Osteoblast (primary cell): ENCODE measurements at regions not wholly inside any gene's neighbourhood (a gene's known extent, or its start where the extent isn't known, plus 50 kb on each side); places are given as distances from the start of the nearest gene placed in this dataset.

ENCODE experiments used
- DNase-seq: peaks from one replicate; pipeline ENCODE4 v3.0.0; 2011; ENCODE audit warnings: low spot score, mixed read lengths; ENCODE audit not compliant: insufficient read length; ENCODE audit errors: missing footprints
- H2AFZ ChIP-seq: 2 replicates; pipeline ENCODE4 v1.6.0; 2011; ENCODE audit warnings: mild to moderate bottlenecking, low read length
- H3K27ac ChIP-seq: 2 replicates; pipeline ENCODE4 v1.5.1; 2011; ENCODE audit warnings: mild to moderate bottlenecking, low read depth, low read length, moderate library complexity
- H3K27me3 ChIP-seq: 2 replicates; pipeline ENCODE4 v1.6.0; 2012; ENCODE audit warnings: mild to moderate bottlenecking, control low read depth, inconsistent platforms, low read length, moderate library complexity; ENCODE audit not compliant: insufficient read depth
- H3K36me3 ChIP-seq: 2 replicates; pipeline ENCODE4 v1.5.1; 2011; ENCODE audit warnings: mild to moderate bottlenecking, low read length, control low read depth, moderate library complexity; ENCODE audit not compliant: insufficient read depth
- H3K4me1 ChIP-seq: 2 replicates; pipeline ENCODE4 v1.5.1; 2011; ENCODE audit warnings: mild to moderate bottlenecking, low read length, control low read depth, moderate library complexity; ENCODE audit not compliant: insufficient read depth
- H3K4me2 ChIP-seq: 2 replicates; pipeline ENCODE4 v1.6.0; 2011; ENCODE audit warnings: mild to moderate bottlenecking, low read length; ENCODE audit not compliant: insufficient read depth
- H3K4me3 ChIP-seq: fragments of 200-600 bp; sonication (generic); 3 replicates; pipeline ENCODE4 v1.5.1; 2012; ENCODE audit warnings: mild to moderate bottlenecking, low read length, inconsistent platforms; ENCODE audit not compliant: insufficient read depth
- H3K79me2 ChIP-seq: 2 replicates; pipeline ENCODE4 v1.6.0; 2012; ENCODE audit warnings: mild to moderate bottlenecking, low read length, control low read depth, inconsistent platforms; ENCODE audit not compliant: insufficient read depth
- H3K9me3 ChIP-seq: 2 replicates; pipeline ENCODE4 v1.5.1; 2011; ENCODE audit warnings: low read depth, low read length, control low read depth
- H4K20me1 ChIP-seq: 2 replicates; pipeline ENCODE4 v1.6.0; 2012; ENCODE audit warnings: mild to moderate bottlenecking, low read length, control low read depth; ENCODE audit not compliant: insufficient read depth
- TF ChIP-seq, protein P1 (sequence below): IDR thresholded peaks from 2 replicates; pipeline ENCODE4 v1.5.1; 2011; ENCODE audit warnings: mild to moderate bottlenecking, low read depth, low read length, moderate library complexity; ENCODE audit errors: extremely low read depth

DNA sequence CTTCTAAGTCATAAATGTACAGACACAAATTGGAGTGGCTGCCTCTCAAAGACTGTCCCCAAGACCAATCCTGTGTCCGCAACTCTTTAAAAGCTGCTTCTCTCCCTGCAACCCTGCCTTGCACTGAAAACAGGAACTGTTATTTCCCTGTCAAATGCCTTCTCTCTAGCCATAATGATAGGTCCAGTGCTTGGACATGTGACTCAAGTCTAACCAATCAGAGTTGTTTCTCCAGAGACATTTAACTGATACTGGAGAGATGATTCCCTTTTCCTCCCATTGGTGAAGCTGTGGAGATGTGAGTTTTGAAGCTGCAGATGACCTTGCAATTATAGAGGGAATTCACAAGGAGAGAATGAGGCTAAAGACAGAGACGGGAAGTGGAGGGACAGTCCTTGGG, 253.3 kb upstream of the CDH5 start:
- Histone ChIP-seq H3K9me3 (no peaks in the 10 kb centered on the region), H3K79me2 (no peaks in the 10 kb centered on the region), H3K27me3 (no peaks in the 10 kb centered on the region), H4K20me1 (no peaks in the 10 kb centered on the region), H3K27ac (no peak overlapping the region), H3K4me1 (peaks cover 14% of the 10 kb centered on the region), H2AFZ (no peak overlapping the region), H3K4me2 (no peak overlapping the region), H3K4me3 (no peak overlapping the region), H3K36me3 (no peaks in the 10 kb centered on the region)
- TF ChIP-seq, protein P1, sequence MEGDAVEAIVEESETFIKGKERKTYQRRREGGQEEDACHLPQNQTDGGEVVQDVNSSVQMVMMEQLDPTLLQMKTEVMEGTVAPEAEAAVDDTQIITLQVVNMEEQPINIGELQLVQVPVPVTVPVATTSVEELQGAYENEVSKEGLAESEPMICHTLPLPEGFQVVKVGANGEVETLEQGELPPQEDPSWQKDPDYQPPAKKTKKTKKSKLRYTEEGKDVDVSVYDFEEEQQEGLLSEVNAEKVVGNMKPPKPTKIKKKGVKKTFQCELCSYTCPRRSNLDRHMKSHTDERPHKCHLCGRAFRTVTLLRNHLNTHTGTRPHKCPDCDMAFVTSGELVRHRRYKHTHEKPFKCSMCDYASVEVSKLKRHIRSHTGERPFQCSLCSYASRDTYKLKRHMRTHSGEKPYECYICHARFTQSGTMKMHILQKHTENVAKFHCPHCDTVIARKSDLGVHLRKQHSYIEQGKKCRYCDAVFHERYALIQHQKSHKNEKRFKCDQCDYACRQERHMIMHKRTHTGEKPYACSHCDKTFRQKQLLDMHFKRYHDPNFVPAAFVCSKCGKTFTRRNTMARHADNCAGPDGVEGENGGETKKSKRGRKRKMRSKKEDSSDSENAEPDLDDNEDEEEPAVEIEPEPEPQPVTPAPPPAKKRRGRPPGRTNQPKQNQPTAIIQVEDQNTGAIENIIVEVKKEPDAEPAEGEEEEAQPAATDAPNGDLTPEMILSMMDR, result no peak
- no peak for DNase-seq

DNA sequence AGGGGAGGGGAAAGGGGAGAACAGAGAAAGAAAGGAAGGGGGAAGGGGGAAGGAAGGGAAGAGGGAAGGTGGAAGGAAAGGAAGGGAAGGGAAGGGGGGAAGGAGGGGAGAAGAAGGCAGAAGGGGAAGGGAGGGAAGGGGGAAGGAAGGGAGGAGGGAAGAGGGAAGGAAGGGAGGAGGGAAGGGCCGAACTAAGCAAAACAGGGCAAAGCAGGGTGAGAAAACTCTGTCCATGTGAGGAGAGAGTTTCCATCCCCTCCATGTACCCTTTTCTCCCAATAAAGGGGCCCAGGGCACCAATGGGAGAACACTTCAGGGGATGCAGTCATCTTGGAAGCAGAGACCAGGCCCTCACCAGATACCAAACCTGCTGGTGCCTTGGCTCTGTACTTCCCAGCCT, 256.8 kb upstream of the CDH5 start:
- DNase-seq, result no peak
- Histone ChIP-seq H3K79me2 (no peaks in the 10 kb centered on the region), H3K27ac (no peak overlapping the region), H3K36me3 (no peaks in the 10 kb centered on the region), H3K4me2 (no peak overlapping the region), H3K27me3 (no peaks in the 10 kb centered on the region), H3K4me1 (peaks cover 17% of the 10 kb centered on the region), H2AFZ (no peak overlapping the region), H3K4me3 (no peak overlapping the region), H3K9me3 (no peaks in the 10 kb centered on the region), H4K20me1 (no peaks in the 10 kb centered on the region)
- TF ChIP-seq, protein P1, result no peak

DNA sequence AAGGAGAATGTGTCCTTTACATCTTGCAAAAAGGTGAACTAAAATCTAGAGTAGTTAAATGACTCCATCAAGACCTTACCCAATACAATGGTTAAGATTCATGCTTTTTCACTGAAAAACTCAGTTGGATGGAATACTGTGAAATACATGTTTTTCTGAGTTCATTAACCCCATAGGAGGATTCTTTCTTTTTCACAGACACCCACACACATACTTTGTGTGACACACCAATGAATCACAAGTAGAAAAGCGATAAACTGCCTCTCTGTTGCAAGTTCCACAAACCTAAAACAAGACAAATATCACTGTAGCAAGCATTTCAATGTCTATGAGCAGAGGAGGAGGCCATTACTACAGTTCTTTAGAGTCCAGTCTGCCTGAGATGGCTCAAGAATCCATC, 258.8 kb upstream of the CDH5 start:
- Histone ChIP-seq H3K4me1 (peaks cover 23% of the 10 kb centered on the region), H3K27me3 (no peaks in the 10 kb centered on the region), H3K36me3 (no peaks in the 10 kb centered on the region), H4K20me1 (no peaks in the 10 kb centered on the region), H3K79me2 (no peaks in the 10 kb centered on the region), H3K4me2 (peak overlapping the region; percentile 73), H3K9me3 (no peaks in the 10 kb centered on the region), H2AFZ (peak overlapping the region; percentile 72), H3K27ac (peak overlapping the region; percentile 94), H3K4me3 (peak overlapping the region; percentile 17)
- TF ChIP-seq, protein P1, result no peak
- peak; percentile 90 for DNase-seq

DNA sequence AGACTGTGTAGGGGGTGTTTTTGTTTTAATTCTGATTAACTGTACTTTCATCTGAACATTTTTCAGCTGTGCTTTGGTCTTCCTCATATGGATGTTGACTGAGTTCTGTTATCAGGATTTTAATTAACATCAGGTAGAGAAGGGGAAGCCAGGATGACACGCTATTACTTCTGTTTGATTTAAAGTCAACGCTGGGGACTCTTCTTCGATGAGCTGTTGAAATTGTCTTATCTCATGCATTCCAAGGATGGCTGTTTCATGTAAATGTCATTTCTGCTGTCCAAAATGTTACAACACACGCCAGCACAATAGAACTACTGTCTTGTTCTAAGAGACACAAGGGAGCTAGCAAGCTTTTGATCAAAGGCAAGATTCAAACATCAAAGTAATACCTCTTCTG, 263.3 kb upstream of the CDH5 start:
- TF ChIP-seq, protein P1, result no peak
- H3K4me3 ChIP-seq, result no peak overlapping the region
- H4K20me1 ChIP-seq, result no peaks in the 10 kb centered on the region
- H3K79me2 ChIP-seq, result no peaks in the 10 kb centered on the region
- H3K27me3 ChIP-seq, result no peaks in the 10 kb centered on the region
- peaks cover 19% of the 10 kb centered on the region for H3K4me1 ChIP-seq
- no peaks in the 10 kb centered on the region for H3K9me3 ChIP-seq
- no peak overlapping the region for H2AFZ ChIP-seq
- H3K36me3 ChIP-seq, result no peaks in the 10 kb centered on the region
- no peak overlapping the region for H3K27ac ChIP-seq
- no peak overlapping the region for H3K4me2 ChIP-seq
- DNase-seq, result peak; percentile 39
